Ovary (tissue), 3 donors: ENCODE measurements at regions not wholly inside any gene's neighbourhood (a gene's known extent, or its start where the extent isn't known, plus 50 kb on each side); places are given as distances from the start of the nearest gene placed in this dataset.

ENCODE experiments used
- CTCF ChIP-seq, 3 donors: fragments of 450-650 bp in 2 of 3; fragments of 200-600 bp in 1 of 3; IDR thresholded peaks; one replicate each; pipeline versions ENCODE4 v1.5.1 to v1.8.0; 2016 to 2022; ENCODE audit warnings: antibody characterized with exemption in 3 of 3, mild to moderate bottlenecking in 1 of 3
- EP300 ChIP-seq: sonication (generic); formaldehyde crosslinking; IDR thresholded peaks from one replicate; pipeline ENCODE4 v1.6.1; 2017; ENCODE audit warnings: antibody characterized with exemption
- POLR2A ChIP-seq: fragments of 450-650 bp; IDR thresholded peaks from one replicate; pipeline ENCODE4 v1.6.1; 2017; ENCODE audit warnings: antibody characterized with exemption, mild to moderate bottlenecking, moderate library complexity
- donor health status: DM: no; HTN: no; CAD: no.

DNA sequence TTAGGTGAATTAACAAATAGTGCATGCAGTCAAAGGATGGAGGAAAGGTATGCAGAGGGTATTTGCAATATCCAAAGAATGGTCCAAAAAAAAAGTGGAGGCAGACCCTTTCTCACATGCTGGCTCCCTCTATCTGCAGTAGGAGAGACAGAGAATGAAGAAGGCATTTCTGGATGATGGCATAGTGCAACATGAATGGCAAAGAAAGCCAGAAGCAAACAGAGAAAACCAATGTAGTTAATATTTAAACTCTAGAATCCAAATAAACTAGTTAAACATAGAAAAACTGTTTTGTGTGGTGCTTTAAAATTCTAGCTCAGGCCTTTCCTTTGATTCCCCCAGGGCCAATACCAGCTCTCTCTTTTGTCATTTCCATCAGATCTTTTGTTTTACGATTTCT is 403.1 kb upstream of the WWC1 start:
- TF ChIP-seq CTCF (IDR thresholded peaks at IDR 0.05) (no peak), EP300 (no peak), POLR2A (no peak)
